ENCODE measurements at regions not wholly inside any gene's neighbourhood (a gene's known extent, or its start where the extent isn't known, plus 50 kb on each side); places are given as distances from the start of the nearest gene placed in this dataset.
"Not testable (repeated sequence)": the region's sequence is repeated elsewhere in the genome, so short reads cannot be mapped to it uniquely, and the experiment has no call there.

- WGBS, 2 donors, result 65 to 70% methylated on average over 1 of the region's 1 CpG
- intact Hi-C loops (cut with DNase I), result no loop called here
- Histone ChIP-seq H3K27ac (ENCODE audit: low read depth in 1 of 2, low read length in 2 of 2) (no peak overlapping the region), H3K9me3 (ENCODE audit: control insufficient read depth, low read length) (no peaks in the 10 kb centered on the region), H3K36me3 (ENCODE audit: control insufficient read depth in 1 of 2, insufficient read depth in 2 of 2, low read length in 1 of 2) (no peaks in the 10 kb centered on the region), H3K4me1 (ENCODE audit: control insufficient read depth in 1 of 2, insufficient read depth in 2 of 2, low read length in 2 of 2) (no peaks in the 10 kb centered on the region), H3K27me3 (ENCODE audit: control insufficient read depth in 1 of 2, insufficient read depth in 2 of 2, low read length in 1 of 2) (no peaks in the 10 kb centered on the region), H3K4me3 (ENCODE audit: low read length in 2 of 2) (no peak overlapping the region)
- DNase-seq (no peak), ATAC-seq (ENCODE audit: low FRiP score) (no peak)
These were observed 169.0 kb downstream of the BARX2 start for GRCh38 chr11:129544691-129545090.

GRCh38 chr11:129546266-129546665 is 170.6 kb downstream of the BARX2 start:
- 82 to 86% methylated on average over 4 of the region's 4 CpGs for WGBS, 2 donors
- DNase-seq (no peak), ATAC-seq (ENCODE audit: low FRiP score) (no peak)
- no peaks in the 10 kb centered on the region for H3K36me3 ChIP-seq (ENCODE audit: control insufficient read depth in 1 of 2, insufficient read depth in 2 of 2, low read length in 1 of 2)
- no peak overlapping the region for H3K27ac ChIP-seq (ENCODE audit: low read depth in 1 of 2, low read length in 2 of 2)
- no peaks in the 10 kb centered on the region for H3K9me3 ChIP-seq (ENCODE audit: control insufficient read depth, low read length)
- intact Hi-C loops (cut with DNase I), result no loop called here
- H3K4me3 ChIP-seq (ENCODE audit: low read length in 2 of 2), result no peak overlapping the region
- no peaks in the 10 kb centered on the region for H3K27me3 ChIP-seq (ENCODE audit: control insufficient read depth in 1 of 2, insufficient read depth in 2 of 2, low read length in 1 of 2)
- H3K4me1 ChIP-seq (ENCODE audit: control insufficient read depth in 1 of 2, insufficient read depth in 2 of 2, low read length in 2 of 2), result no peaks in the 10 kb centered on the region

DNA sequence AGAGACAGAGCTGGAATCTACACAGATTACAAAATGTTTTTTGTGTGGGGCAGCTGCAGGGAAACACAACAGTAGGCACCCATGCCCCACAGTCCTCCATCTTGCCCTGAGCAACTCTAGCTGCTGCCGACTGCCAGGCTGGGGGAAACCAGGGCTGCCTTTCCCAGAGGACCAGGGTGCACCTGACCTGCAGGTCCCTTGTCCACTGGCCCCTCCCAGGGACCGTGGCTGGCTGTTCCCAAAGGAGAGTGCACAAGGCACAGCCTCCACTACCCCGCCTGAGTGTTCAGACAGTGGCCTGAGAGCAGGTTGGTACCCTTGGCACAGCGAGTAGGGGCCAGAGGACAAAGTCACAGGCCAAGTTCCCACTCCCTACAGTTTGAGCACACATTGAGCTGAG is 181.8 kb downstream of the BARX2 start:
- intact Hi-C loops (cut with DNase I), result no loop called here
- DNase-seq, result peak in 1 of 2 donors; percentile 55
- H3K4me1 ChIP-seq (ENCODE audit: control insufficient read depth in 1 of 2, insufficient read depth in 2 of 2, low read length in 2 of 2), result no peaks in the 10 kb centered on the region
- H3K27ac ChIP-seq (ENCODE audit: low read depth in 1 of 2, low read length in 2 of 2), result no peak overlapping the region
- no peaks in the 10 kb centered on the region for H3K27me3 ChIP-seq (ENCODE audit: control insufficient read depth in 1 of 2, insufficient read depth in 2 of 2, low read length in 1 of 2)
- H3K36me3 ChIP-seq (ENCODE audit: control insufficient read depth in 1 of 2, insufficient read depth in 2 of 2, low read length in 1 of 2), result no peaks in the 10 kb centered on the region
- ATAC-seq (ENCODE audit: low FRiP score), result no peak
- 68 to 83% methylated on average over 4 of the region's 4 CpGs for WGBS, 2 donors
- no peak overlapping the region for H3K4me3 ChIP-seq (ENCODE audit: low read length in 2 of 2)
- no peaks in the 10 kb centered on the region for H3K9me3 ChIP-seq (ENCODE audit: control insufficient read depth, low read length)

DNA sequence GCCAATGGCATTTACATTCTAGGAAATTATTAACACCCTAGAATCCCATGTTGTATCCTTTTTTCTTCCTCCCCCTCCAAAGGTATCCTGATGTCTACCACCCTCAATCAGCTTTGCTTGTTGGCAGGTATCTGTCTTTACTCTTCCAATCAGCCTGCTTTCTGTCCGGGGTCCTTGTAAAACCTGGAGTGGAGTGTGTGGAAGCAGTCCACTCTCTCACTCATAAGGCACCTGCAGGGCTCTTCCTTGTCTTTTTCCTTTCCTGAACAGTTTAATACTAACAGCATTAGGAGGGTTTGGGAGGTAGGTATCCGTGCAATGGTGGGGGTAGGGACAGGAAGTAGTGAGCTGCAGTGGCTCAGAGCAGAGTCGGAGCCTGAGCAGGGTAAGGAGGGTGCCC is 193.4 kb downstream of the BARX2 start:
- Histone ChIP-seq H3K4me3 (ENCODE audit: low read length in 2 of 2) (no peak overlapping the region), H3K27me3 (ENCODE audit: control insufficient read depth in 1 of 2, insufficient read depth in 2 of 2, low read length in 1 of 2) (no peaks in the 10 kb centered on the region), H3K27ac (ENCODE audit: low read depth in 1 of 2, low read length in 2 of 2) (no peak overlapping the region), H3K36me3 (ENCODE audit: control insufficient read depth in 1 of 2, insufficient read depth in 2 of 2, low read length in 1 of 2) (no peaks in the 10 kb centered on the region), H3K9me3 (ENCODE audit: control insufficient read depth, low read length) (peaks cover 4% of the 10 kb centered on the region), H3K4me1 (ENCODE audit: control insufficient read depth in 1 of 2, insufficient read depth in 2 of 2, low read length in 2 of 2) (no peaks in the 10 kb centered on the region)
- intact Hi-C loops (cut with DNase I), result no loop called here
- DNase-seq, result no peak
- ATAC-seq (ENCODE audit: low FRiP score), result no peak
- WGBS, 2 donors, result 81 to 82% methylated on average over 3 of the region's 3 CpGs

DNA sequence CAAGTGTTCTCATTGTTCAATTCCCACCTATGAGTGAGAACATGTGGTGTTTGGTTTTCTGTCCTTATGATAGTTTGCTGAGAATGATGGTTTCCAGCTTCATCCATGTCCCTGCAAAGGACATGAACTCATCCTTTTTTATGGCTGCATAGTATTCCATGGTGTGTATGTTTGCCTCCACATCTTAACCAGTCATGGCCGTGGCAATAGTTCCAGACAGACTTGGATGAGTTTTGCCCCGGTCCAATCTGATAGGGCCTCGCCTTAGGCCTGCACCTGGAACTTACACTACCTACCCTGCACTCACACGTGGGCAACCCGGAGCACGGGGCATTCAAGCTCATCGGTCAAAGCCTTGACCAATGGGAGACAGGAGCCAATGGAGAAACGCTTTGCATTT is 197.0 kb downstream of the BARX2 start:
- ATAC-seq (ENCODE audit: low FRiP score); intact Hi-C loops (cut with DNase I): not testable (repeated sequence)

DNA sequence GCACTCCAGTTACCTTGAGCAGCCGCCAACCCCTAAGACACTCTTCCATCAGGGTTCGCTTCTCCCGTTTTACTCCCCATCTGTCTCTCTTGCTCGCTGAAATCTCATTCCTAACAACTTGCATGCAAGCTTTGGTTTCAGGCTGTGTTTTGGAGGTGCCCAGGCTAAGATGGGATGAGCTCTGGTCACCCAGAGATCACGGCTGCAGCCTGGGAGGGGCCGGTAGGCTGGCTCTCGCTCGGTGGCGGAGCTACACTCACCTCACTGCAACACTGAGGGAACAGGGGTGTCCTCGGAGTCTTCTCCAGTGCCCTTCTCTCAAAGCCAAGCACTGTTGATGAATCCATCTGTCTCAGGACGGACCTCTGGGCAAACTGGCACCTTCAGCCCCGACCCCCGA is 197.5 kb downstream of the BARX2 start:
- intact Hi-C loops (cut with DNase I), result no loop called here
- H3K36me3 ChIP-seq (ENCODE audit: control insufficient read depth in 1 of 2, insufficient read depth in 2 of 2, low read length in 1 of 2), result no peaks in the 10 kb centered on the region
- H3K9me3 ChIP-seq (ENCODE audit: control insufficient read depth, low read length), result peaks cover 4% of the 10 kb centered on the region
- no peak overlapping the region for H3K27ac ChIP-seq (ENCODE audit: low read depth in 1 of 2, low read length in 2 of 2)
- H3K4me3 ChIP-seq (ENCODE audit: low read length in 2 of 2), result no peak overlapping the region
- H3K4me1 ChIP-seq (ENCODE audit: control insufficient read depth in 1 of 2, insufficient read depth in 2 of 2, low read length in 2 of 2), result no peaks in the 10 kb centered on the region
- no peaks in the 10 kb centered on the region for H3K27me3 ChIP-seq (ENCODE audit: control insufficient read depth in 1 of 2, insufficient read depth in 2 of 2, low read length in 1 of 2)
- no peak for DNase-seq
- ATAC-seq (ENCODE audit: low FRiP score), result no peak
- WGBS, 2 donors, result 85 to 90% methylated on average over 13 of the region's 13 CpGs

More for the DNA sequence above, 197.0 kb downstream of the BARX2 start:
- H3K27me3 ChIP-seq (ENCODE audit: control insufficient read depth in 1 of 2, insufficient read depth in 2 of 2, low read length in 1 of 2); H3K9me3 ChIP-seq (ENCODE audit: control insufficient read depth, low read length); H3K4me1 ChIP-seq (ENCODE audit: control insufficient read depth in 1 of 2, insufficient read depth in 2 of 2, low read length in 2 of 2); DNase-seq; H3K27ac ChIP-seq (ENCODE audit: low read depth in 1 of 2, low read length in 2 of 2); H3K36me3 ChIP-seq (ENCODE audit: control insufficient read depth in 1 of 2, insufficient read depth in 2 of 2, low read length in 1 of 2); H3K4me3 ChIP-seq (ENCODE audit: low read length in 2 of 2): not testable (repeated sequence)
- whole genome bisulfite sequencing, 2 donors, result 94 to 96% methylated on average over 8 of the region's 8 CpGs

DNA sequence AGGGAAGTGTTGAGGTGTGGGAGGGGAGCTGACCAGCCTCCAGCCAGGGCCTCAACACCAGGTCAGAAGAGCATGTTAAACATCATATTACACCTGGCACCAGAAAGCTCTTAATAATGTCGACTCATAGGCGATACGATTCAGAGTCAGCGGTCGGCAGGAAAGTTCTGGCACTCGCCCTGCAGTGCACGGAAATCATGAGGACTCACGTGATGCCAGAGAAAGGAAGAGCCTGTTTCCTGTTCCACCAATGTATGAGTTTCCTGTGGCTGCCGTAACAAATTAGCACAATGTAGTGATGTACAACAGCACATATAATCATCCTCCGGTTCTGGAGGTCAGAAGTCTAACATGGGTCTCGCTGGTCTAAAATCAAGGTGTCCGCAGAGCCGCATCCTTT is 198.8 kb downstream of the BARX2 start:
- Histone ChIP-seq H3K36me3 (ENCODE audit: control insufficient read depth in 1 of 2, insufficient read depth in 2 of 2, low read length in 1 of 2) (no peaks in the 10 kb centered on the region), H3K27ac (ENCODE audit: low read depth in 1 of 2, low read length in 2 of 2) (no peak overlapping the region), H3K4me3 (ENCODE audit: low read length in 2 of 2) (no peak overlapping the region), H3K27me3 (ENCODE audit: control insufficient read depth in 1 of 2, insufficient read depth in 2 of 2, low read length in 1 of 2) (no peaks in the 10 kb centered on the region), H3K4me1 (ENCODE audit: control insufficient read depth in 1 of 2, insufficient read depth in 2 of 2, low read length in 2 of 2) (no peaks in the 10 kb centered on the region), H3K9me3 (ENCODE audit: control insufficient read depth, low read length) (peaks cover 2% of the 10 kb centered on the region)
- no peak for ATAC-seq (ENCODE audit: low FRiP score)
- intact Hi-C loops (cut with DNase I), result no loop called here
- 86 to 91% methylated on average over 13 of the region's 13 CpGs for WGBS, 2 donors
- no peak for DNase-seq

DNA sequence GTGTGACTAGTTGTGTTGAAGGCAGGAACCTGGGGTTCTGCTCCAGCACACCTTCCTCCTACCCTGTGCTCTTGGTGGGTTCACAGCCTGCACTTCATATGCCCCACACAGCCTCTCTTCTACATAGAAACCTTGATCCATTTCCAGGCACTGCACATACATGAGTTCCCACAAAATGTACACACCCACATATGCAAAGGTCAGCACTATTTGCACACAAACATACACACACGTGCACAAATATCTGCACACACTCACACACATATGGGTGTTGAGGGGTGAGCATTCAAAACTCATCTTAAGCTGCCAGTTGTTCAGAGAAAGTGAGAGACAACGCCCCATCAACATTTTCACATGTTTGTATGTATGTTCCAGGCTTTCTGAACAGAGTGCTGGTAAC is 201.0 kb downstream of the BARX2 start:
- intact Hi-C loops (cut with DNase I), result no loop called here
- H3K4me1 ChIP-seq (ENCODE audit: control insufficient read depth in 1 of 2, insufficient read depth in 2 of 2, low read length in 2 of 2), result no peaks in the 10 kb centered on the region
- no peak overlapping the region for H3K4me3 ChIP-seq (ENCODE audit: low read length in 2 of 2)
- DNase-seq, result no peak
- no peak for ATAC-seq (ENCODE audit: low FRiP score)
- H3K27me3 ChIP-seq (ENCODE audit: control insufficient read depth in 1 of 2, insufficient read depth in 2 of 2, low read length in 1 of 2), result no peaks in the 10 kb centered on the region
- H3K9me3 ChIP-seq (ENCODE audit: control insufficient read depth, low read length), result no peaks in the 10 kb centered on the region
- no peak overlapping the region for H3K27ac ChIP-seq (ENCODE audit: low read depth in 1 of 2, low read length in 2 of 2)
- 69 to 77% methylated on average over 2 of the region's 2 CpGs for WGBS, 2 donors
- H3K36me3 ChIP-seq (ENCODE audit: control insufficient read depth in 1 of 2, insufficient read depth in 2 of 2, low read length in 1 of 2), result no peaks in the 10 kb centered on the region

DNA sequence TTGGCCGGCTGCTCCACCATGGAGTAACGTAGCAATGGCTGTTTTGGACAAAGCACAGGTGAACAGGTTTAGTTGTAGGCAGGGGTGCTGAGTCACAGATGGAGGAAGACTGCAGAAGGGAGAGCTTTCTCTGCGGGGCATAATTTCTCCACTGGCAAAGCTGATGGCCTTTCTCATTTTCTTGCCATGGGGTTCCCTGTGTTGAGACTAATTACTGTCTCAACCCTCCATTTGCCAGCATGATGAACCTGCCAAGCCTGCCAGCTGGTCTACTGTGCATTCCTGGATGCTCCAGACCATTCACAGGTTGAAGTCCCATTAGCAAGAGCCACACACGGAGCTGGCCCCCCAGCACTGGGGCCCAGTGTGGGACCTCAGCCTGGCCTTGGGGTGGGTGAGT is 202.4 kb downstream of the BARX2 start:
- 80 to 83% methylated on average over 4 of the region's 4 CpGs for WGBS, 2 donors
- Histone ChIP-seq H3K36me3 (ENCODE audit: control insufficient read depth in 1 of 2, insufficient read depth in 2 of 2, low read length in 1 of 2) (no peaks in the 10 kb centered on the region), H3K27me3 (ENCODE audit: control insufficient read depth in 1 of 2, insufficient read depth in 2 of 2, low read length in 1 of 2) (no peaks in the 10 kb centered on the region), H3K4me1 (ENCODE audit: control insufficient read depth in 1 of 2, insufficient read depth in 2 of 2, low read length in 2 of 2) (no peaks in the 10 kb centered on the region), H3K27ac (ENCODE audit: low read depth in 1 of 2, low read length in 2 of 2) (no peak overlapping the region), H3K9me3 (ENCODE audit: control insufficient read depth, low read length) (no peaks in the 10 kb centered on the region), H3K4me3 (ENCODE audit: low read length in 2 of 2) (no peak overlapping the region)
- intact Hi-C loops (cut with DNase I), result no loop called here
- ATAC-seq (ENCODE audit: low FRiP score) (no peak), DNase-seq (no peak)
